Mucosa of descending colon (tissue), 3 donors: ENCODE measurements at regions not wholly inside any gene's neighbourhood (a gene's known extent, or its start where the extent isn't known, plus 50 kb on each side); places are given as distances from the start of the nearest gene placed in this dataset.

Source experiments
- ATAC-seq: fragments of 200-7000 bp; cut with Tn5 transposase; one replicate; pipeline ENCODE4 v1.9.1; 2020; ENCODE audit warnings: mild to moderate bottlenecking, moderate library complexity
- DNase-seq, 3 donors: peaks; one replicate each; pipeline ENCODE4 v3.0.0-alpha.2; 2020
- H3K36me3 ChIP-seq: fragments of 200-600 bp; one replicate; pipeline ENCODE4 v1.8.0; 2021; ENCODE audit warnings: low read depth, mild to moderate bottlenecking
- H3K4me1 ChIP-seq: fragments of 200-600 bp; one replicate; pipeline ENCODE4 v1.8.0; 2021; ENCODE audit warnings: low read depth, mild to moderate bottlenecking
- H3K4me3 ChIP-seq: fragments of 200-600 bp; one replicate; pipeline ENCODE4 v1.8.0; 2021; ENCODE audit warnings: mild to moderate bottlenecking
- H3K9me3 ChIP-seq: fragments of 200-600 bp; one replicate; pipeline ENCODE4 v1.8.0; 2021; ENCODE audit warnings: mild to moderate bottlenecking
- intact Hi-C, 2 donors: fragments of 100-400 bp; cut with DNase I in 1 of 2; cut with micrococcal nuclease in 1 of 2; formaldehyde crosslinking; loops; one replicate each; pipeline versions ENCODE4 v1.11.0 to v1.11.1; 2022; cut with DNase I, micrococcal nuclease
- TF ChIP-seq, protein P1 (sequence below): fragments of 200-600 bp; IDR thresholded peaks from one replicate; pipeline ENCODE4 v1.8.0; 2022; ENCODE audit warnings: antibody characterized with exemption, mild to moderate bottlenecking
- donor health status: DM: no; HTN: no; CAD: no; lungs with moderate emphysema.
- donor health status: DM: no; HTN: no; CAD: no.
- donor health status: DM: no; HTN: yes; CAD: no.

DNA sequence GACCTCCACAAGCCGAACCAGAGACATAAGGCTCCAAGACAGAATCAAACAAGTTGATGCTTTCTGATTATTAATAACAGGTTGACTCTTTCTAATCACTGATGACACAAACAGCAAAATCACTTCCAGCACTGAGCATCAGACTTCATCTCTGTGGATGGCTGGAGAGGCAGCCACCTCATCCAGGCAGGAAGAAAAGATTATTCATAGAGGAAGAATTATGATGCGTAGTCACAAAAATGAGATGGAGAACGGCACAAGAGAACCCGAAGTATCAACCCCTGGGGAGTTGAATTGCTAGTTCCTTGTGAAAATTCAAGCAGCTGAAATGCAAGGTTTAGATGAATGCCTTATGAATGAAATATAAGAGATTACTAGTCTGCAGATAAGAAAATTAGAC lies 49.9 kb upstream of the LMCD1 start:
- H3K36me3 ChIP-seq, result no peaks in the 10 kb centered on the region

More for the DNA sequence above, 49.9 kb upstream of the LMCD1 start:
- no peaks in the 10 kb centered on the region for H3K4me1 ChIP-seq
- intact Hi-C loops, result no loop called here
- DNase-seq, result no peak
- no peak overlapping the region for H3K4me3 ChIP-seq
- no peak for ATAC-seq
- H3K9me3 ChIP-seq, result no peaks in the 10 kb centered on the region
- TF ChIP-seq, protein P1, sequence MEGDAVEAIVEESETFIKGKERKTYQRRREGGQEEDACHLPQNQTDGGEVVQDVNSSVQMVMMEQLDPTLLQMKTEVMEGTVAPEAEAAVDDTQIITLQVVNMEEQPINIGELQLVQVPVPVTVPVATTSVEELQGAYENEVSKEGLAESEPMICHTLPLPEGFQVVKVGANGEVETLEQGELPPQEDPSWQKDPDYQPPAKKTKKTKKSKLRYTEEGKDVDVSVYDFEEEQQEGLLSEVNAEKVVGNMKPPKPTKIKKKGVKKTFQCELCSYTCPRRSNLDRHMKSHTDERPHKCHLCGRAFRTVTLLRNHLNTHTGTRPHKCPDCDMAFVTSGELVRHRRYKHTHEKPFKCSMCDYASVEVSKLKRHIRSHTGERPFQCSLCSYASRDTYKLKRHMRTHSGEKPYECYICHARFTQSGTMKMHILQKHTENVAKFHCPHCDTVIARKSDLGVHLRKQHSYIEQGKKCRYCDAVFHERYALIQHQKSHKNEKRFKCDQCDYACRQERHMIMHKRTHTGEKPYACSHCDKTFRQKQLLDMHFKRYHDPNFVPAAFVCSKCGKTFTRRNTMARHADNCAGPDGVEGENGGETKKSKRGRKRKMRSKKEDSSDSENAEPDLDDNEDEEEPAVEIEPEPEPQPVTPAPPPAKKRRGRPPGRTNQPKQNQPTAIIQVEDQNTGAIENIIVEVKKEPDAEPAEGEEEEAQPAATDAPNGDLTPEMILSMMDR, result no peak
